ENCODE measurements at regions not wholly inside any gene's neighbourhood (a gene's known extent, or its start where the extent isn't known, plus 50 kb on each side); places are given as distances from the start of the nearest gene placed in this dataset.

DNA sequence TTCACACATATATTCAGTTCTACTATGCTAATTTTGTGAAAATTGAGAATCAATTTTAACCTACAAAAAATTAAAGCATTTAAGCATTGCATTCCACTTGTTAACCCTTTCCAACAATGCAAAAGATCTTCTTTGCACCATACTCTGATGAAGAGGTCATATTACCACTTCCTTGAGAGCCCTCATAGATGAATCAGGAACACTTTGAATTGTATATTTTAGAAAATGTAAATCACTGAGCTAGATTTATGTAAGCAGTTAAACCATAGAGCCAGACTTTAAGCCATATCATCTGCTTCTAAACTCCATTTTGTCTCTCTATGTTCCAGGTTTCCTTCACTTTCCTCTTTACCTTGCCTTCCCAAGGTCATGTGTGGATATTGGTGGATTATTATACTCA, 56.5 kb upstream of the CDH18 start:
- TF ChIP-seq, protein P1, sequence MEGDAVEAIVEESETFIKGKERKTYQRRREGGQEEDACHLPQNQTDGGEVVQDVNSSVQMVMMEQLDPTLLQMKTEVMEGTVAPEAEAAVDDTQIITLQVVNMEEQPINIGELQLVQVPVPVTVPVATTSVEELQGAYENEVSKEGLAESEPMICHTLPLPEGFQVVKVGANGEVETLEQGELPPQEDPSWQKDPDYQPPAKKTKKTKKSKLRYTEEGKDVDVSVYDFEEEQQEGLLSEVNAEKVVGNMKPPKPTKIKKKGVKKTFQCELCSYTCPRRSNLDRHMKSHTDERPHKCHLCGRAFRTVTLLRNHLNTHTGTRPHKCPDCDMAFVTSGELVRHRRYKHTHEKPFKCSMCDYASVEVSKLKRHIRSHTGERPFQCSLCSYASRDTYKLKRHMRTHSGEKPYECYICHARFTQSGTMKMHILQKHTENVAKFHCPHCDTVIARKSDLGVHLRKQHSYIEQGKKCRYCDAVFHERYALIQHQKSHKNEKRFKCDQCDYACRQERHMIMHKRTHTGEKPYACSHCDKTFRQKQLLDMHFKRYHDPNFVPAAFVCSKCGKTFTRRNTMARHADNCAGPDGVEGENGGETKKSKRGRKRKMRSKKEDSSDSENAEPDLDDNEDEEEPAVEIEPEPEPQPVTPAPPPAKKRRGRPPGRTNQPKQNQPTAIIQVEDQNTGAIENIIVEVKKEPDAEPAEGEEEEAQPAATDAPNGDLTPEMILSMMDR (IDR thresholded peaks at IDR 0.05), result no peak
- TF ChIP-seq, protein P2, sequence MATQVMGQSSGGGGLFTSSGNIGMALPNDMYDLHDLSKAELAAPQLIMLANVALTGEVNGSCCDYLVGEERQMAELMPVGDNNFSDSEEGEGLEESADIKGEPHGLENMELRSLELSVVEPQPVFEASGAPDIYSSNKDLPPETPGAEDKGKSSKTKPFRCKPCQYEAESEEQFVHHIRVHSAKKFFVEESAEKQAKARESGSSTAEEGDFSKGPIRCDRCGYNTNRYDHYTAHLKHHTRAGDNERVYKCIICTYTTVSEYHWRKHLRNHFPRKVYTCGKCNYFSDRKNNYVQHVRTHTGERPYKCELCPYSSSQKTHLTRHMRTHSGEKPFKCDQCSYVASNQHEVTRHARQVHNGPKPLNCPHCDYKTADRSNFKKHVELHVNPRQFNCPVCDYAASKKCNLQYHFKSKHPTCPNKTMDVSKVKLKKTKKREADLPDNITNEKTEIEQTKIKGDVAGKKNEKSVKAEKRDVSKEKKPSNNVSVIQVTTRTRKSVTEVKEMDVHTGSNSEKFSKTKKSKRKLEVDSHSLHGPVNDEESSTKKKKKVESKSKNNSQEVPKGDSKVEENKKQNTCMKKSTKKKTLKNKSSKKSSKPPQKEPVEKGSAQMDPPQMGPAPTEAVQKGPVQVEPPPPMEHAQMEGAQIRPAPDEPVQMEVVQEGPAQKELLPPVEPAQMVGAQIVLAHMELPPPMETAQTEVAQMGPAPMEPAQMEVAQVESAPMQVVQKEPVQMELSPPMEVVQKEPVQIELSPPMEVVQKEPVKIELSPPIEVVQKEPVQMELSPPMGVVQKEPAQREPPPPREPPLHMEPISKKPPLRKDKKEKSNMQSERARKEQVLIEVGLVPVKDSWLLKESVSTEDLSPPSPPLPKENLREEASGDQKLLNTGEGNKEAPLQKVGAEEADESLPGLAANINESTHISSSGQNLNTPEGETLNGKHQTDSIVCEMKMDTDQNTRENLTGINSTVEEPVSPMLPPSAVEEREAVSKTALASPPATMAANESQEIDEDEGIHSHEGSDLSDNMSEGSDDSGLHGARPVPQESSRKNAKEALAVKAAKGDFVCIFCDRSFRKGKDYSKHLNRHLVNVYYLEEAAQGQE (IDR thresholded peaks at IDR 0.05; ENCODE audit: insufficient read depth in 1 of 2, low read depth in 2 of 2, low read length in 1 of 2), result no peak
- TF ChIP-seq POLR2AphosphoS5 (IDR thresholded peaks at IDR 0.05; ENCODE audit: low read depth, low read length) (no peak), TCF7L2 (IDR thresholded peaks at IDR 0.05; ENCODE audit: low read depth, low read length) (no peak), SIN3A (IDR thresholded peaks at IDR 0.05; ENCODE audit: borderline replicate concordance, insufficient read depth, low read depth, low read length) (no peak)
